ENCODE measurements at regions not wholly inside any gene's neighbourhood (a gene's known extent, or its start where the extent isn't known, plus 50 kb on each side); places are given as distances from the start of the nearest gene placed in this dataset.
"Not testable (repeated sequence)": the region's sequence is repeated elsewhere in the genome, so short reads cannot be mapped to it uniquely, and the experiment has no call there.

DNA sequence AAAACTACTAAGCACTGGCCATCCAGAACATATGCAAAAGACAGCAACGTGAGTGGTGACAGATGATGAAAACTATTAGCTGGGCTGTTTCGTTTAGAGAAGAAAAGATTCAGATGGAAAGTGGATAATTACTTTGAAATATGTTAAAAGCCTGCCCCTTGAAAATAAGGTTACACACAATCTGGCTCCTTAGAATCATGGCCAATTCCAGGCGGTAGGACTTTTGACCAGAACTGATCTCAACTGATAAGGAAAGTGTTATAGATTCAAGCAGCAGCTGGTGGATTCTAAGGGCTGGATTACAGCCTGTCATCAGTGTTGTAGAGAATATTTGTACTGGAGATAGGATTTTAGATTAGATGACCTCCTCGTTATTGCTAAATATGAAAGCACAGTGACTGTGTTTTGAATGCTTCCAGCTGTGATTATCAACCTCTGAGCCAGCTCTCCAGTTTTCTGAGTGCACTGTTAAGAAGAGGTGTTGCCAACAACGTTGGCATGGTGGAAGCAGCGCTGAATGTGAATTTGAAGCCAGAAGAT lies 75.1 kb downstream of the KBTBD2 start:
- not testable (repeated sequence) for DNase-seq

DNA sequence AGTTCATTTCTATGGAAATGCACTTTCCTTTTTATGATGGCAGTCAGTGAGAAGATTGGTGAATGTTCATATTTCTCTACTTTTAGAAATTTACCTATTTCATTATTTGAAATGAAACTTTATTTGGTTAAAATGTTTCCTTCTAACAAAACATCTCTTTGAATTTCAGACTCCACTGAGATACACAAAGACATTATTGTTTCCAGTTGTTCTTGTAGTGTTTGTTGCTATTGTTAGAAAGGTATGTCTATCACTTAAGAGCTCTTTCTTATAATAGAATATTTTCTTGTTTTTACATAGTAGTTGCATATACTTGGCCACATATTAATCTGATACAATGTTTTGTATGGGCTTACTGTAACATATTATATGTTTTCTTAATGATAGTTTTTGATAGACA lies 76.8 kb downstream of the KBTBD2 start:
- DNase-seq = not testable (repeated sequence)

DNA sequence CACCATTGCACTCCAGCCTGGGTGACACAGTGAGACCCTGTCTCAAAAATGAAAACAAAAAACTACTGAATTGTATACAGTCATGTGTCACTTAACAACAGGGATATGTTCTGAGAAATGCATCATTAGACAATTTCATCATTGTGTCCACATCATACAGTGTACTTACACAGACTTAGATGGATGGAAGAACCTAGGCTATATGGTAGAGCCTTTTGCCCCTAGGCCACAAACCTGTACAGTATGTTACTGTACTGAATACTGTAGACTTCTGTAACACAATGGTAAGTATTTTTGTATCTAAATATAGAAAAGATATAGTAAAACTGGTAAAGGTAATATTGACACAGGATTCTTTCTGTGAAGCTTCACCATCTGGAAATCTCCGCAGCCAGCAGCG lies 81.7 kb downstream of the KBTBD2 start:
- no peak for DNase-seq

DNA sequence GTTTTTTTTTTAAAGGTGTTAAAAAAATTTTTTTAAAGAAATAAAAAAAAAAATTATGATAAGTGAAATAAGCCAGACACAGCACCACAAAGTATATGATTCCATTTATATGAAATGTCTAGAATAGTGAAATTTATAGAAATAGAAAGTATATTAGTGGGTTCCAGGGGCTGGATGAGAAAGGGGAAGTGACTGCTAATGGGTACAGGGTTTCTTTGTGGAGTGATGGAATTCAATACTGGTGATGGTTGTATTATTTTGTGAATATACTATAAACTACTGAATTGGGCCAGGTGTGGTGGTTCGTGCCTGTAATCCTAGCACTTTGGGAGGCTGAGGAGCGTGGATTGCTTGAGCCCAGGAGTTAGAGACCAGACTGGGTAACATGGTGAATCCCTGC lies 82.2 kb downstream of the KBTBD2 start:
- no peak for DNase-seq

DNA sequence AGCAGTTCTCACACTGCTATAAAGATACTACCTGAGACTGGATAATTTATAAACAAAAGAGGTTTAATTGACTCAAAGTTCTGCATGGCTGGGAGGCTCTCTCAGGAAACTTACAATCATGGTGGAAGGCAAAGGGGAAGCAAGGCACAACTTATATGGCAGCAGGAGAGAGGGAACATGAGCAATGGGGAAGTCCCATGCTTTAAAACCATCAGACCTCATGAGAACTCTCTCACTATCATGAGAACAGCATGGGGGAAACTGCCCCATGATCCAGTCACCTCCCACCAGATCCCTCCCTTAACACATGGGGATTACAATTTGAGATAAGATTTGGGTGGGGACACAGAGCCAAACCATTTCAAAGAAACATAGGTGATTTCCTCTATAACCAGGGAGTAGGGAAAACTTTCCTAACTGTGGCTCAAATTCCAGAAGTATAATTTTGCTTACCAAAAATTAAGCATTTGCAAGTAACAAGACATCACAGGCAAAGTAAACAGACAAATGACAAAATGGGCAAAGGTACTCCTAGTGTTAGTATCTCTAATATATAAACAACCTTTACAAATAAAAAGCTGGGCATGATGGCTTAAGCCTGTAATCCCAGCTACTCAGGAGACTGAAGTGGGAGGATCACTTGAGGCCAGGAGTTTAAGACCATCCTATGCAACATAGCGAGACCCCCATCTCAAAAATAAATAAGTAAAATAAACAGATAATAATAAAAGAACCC lies 88.0 kb downstream of the KBTBD2 start:
- DNase-seq = peak; percentile 22 to 63 (median 46)

DNA sequence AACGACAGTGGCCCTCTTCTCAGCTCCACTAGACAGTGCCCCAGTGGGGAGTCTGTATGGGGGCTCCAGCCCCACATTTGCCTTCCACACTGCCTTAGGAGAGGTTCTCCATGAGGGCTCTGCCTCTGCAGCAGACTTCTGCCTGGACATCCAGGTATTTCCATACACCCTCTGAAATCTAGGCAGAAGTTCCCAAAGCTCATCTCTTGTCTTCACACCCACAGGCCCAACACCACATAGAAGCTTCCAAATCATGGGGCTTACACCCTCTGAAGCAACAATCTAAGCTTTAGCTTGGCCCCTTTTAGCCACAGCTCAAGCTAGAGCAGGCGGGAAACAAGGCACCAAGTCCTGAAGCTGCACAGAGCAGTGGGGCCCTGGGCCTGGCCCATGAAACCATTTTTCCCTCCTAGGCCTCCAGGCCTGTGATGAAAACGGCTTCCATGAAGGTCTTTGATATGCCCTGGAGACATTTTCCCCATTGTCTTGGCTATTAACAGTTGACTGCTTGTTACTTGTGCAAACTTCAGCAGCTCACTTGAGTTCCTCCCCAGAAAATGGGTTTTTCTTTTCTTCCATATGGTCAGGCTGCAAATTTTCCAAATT lies 89.2 kb downstream of the KBTBD2 start:
- DNase-seq = no peak

DNA sequence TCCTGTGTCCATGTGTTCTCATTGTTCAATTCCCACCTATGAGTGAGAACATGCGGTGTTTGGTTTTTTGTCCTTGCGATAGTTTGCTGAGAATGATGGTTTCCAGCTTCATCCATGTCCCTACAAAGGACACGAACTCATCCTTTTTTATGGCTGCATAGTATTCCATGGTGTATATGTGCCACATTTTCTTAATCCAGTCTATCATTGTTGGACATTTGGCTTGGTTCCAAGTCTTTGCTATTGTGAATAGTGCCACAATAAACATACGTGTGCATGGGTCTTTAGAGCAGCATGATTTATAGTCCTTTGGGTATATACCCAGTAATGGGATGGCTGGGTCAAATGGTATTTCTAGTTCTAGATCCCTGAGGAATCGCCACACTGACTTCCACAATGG lies 98.5 kb downstream of the KBTBD2 start:
- not testable (repeated sequence) for DNase-seq

DNA sequence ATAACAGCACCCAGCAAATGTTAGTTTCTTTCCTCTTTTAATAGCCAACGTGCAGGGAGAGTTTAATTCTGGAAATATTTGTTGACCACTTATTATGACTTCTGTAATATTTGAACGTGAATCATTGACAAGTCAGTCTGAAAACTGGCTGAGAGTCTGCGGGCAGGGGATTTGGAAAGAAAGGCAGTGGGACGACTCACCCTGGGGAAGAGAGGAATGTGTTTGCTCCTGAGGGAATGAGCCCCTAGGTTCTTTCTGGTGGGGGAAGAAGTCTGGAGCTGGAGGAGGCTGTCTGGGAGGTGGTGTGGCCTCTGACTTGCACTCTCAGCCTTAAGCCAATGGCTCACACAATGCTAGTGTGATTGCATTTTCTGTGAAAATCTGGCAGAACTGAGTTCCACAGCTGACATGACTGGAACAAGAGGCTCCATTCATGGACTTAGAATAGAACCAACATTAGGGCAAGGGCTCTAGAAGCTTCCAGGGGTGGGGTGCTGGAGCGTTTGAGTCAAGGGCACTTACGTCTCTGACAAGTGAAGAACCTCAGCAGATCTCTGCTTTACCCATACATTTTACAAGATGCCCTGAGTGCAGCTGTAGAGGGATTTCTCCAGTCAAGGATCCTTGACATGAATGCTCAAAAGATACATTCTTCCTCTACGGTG lies 100.7 kb downstream of the KBTBD2 start:
- DNase-seq = not testable (repeated sequence)

DNA sequence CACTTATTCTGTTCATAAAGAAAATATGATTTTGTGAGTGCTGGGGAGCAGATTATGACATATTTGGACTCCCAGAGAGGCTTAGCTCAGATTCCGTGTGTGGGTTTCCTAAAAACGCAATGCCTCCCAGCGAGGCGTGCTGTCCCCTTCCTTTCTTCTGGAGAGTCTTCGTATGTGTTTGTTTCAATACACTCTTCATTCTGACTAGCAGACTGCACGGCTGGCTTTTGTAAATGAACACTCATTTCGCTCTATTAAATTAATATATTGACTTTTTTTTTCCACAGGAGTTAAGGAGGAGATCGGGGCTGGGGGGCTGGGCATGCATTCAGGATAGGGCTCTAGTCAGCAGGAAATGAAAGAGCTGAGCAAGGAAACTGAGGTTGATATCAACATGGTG lies 102.3 kb downstream of the KBTBD2 start:
- DNase-seq = not testable (repeated sequence)

DNA sequence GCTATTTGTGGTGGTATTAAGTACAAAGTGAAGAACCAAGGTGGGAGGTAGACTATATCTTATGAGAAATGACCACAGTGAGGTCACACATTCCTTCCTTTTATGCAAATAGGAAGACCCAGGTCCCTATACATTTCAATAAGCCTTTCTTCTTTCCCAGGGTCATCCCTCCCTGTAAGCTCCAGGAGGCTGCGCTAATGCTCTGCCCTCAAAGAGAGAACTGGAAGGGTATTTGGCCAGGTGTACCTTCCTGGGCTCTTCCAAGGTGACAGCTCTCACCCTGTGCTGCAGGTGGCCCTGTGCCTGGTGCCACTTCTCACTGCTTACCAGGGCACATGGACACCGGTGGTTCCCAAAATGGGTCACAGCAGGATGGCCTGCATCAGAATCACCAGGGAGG lies 103.4 kb downstream of the KBTBD2 start:
- not testable (repeated sequence) for DNase-seq

DNA sequence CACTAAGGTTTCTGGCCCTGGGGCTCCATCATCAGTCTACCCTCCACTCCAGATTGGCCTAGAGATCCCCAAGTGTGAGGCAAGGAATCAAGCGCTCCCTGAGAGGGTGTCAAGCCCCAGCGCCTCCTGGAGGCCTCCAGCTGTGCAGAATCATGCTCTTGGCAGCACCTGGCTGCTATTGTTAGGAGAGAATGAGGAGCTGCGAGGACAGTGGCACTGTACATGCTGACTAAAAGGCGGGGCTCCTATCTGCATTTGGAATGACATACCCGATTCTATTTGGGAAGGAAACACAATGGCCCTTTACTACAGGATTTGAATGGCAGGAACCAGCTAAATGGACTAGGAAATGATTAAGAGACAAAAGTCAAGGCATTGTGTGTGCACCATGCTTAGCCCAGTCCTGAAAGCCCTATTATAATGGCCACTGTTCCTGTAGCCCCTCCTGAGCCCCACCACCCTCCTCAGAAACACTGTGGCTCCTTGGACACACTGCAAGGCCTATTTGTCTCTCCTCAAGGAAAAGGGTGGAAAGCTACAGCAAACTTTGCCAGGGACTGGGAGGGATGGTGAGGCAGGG lies 106.1 kb downstream of the KBTBD2 start:
- not testable (repeated sequence) for DNase-seq

DNA sequence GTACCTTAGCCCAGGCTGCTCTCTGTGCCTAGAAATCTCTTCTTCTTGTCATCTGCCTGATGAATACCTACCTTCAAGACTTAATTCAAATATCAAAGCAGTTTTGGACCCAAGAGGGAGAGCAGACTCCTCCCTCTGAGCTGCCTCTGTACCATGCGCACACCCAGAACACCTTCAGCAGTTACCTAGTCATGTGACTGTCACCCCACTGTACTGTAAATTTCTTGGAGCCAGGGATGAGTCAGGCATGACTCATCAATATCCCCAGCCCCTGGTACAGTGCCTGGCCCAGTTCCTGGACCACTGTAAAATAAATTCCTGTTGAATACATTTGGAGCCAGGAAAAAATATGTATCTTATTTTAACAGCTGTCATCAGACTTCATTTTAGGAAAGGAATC lies 111.7 kb downstream of the KBTBD2 start:
- not testable (repeated sequence) for DNase-seq

DNA sequence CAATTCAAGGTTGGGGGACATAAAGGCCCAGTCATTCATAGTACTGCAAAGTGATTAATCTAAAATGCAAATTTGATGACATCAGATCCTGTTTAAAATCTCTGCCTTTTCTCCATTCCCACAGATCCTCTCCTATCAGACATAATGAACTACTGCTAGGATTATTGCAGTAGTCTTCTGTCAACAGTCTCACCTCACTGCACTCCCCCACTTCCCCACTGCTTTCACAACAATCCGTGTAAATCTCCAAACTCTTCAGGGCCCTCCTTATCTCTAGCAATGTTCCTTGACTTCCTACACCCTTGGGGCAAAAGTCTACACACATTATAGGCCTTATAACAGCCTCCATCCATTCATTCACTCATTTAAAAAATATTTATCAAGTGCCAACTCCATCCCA lies 112.4 kb downstream of the KBTBD2 start:
- no peak for DNase-seq

DNA sequence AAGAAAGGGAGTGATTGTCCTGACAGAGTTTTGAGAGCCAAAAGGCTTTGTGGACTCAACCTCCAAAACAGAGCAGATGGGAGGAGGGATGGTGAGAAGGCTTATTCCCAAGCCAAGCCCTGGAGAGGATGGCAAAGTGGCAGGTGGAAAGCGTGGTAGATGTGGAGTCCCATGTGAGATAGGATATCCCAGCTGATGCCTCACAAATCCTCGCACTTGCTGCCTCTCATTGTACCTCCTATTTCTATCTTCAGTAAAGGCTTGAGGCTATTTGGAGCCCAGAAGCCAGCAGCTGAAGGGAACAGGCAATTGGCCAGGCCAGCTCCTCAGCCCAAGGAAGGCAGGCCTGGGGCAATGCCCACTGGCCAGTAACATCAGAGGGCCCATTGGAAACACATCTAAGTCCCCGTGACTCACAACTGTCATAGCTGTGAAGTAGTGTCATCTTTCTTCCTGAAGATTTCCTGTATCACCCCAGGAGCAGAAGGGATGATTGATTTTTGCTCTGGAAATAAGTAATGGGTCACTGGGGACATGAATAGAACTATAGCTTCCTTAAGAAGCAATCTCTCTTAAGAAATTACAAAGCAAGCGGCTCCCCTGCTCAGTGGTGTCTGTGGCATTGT lies 114.4 kb downstream of the KBTBD2 start:
- DNase-seq = not testable (repeated sequence)

DNA sequence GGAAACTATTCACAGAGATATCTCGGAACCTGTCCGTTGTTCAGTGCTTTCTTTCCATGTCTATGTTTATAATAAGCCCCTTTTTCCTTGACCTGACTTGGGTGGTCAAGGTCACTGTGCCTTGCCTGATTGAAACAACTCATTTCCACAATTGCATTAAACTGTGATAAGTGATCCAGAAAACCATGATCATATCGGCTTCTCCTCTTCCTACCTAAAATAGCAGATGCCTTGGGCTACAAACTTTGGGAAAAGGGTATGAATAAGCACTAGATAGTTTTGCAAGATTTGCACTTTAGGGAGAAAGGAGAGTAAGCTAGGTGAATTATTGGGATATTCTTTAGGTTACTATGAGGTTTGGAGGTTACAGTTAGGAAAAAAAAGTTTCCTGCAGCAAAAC lies 115.2 kb downstream of the KBTBD2 start:
- not testable (repeated sequence) for DNase-seq

DNA sequence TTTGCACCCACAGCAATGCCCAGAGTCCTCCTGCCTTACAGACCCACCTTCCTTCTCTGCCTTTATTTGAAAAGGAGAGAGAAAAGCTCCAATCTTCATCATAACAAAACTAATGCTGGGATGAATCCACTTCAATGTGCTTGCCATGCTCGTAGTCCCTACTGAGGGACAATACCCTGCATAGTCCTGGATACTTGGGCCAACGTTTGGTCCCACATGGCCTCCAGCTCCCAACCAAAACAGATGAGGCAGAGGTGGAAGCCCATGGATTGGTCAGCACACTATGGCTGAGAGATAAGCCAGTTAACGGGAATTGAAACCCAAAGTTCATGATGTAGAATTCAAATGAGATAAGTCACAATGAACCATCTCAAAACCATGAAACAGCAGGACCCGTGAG lies 115.8 kb downstream of the KBTBD2 start:
- not testable (repeated sequence) for DNase-seq

DNA sequence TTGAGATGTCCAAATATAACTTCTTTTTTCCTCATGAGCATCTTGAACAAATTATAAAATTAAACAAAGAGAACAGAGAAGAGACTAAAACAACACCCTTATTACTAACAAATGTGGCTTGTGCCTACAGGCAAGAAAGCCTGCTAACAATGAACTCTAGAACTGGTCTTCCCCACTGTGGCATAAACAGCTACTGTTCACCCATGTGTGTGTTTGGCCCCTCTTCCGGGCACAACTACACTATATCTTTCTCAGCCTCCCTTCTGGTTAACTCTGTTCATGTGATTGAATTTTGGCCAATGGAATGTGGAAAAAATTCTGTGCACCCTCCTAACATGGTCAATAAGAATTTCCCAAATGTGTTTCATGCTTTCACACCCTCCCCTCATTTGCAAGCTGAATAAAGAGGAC lies 117.0 kb downstream of the KBTBD2 start:
- no peak for DNase-seq

DNA sequence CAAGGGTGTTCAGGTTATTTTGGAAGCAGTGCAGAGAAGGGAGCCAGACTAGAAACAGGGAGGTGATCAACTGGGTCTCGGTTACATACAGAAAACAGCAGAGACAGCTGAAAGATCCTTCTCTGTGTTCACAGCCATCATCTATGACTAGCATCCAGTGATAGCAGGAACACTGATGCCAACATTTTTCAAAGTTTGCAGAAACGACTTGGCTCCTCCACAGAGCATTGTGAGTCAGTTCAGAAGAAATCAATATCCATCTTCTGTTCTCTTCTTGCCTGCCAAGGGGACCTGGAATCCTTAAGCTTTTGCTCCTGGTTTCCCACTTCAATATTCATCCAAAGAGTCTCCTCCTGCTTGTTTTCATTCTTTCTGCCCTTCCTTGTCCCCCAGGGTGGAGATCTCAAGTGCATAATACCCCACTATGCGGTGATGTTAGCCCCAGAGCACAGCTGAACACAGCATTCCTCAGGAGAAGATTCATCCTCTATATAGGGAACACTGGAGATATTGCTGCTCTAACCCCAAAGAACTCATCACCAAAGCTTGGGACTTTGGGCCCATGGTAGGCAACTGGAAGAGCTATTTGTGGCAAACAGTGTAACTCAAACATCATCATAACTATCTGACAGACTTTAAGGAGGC lies 122.6 kb downstream of the KBTBD2 start:
- DNase-seq = not testable (repeated sequence)

DNA sequence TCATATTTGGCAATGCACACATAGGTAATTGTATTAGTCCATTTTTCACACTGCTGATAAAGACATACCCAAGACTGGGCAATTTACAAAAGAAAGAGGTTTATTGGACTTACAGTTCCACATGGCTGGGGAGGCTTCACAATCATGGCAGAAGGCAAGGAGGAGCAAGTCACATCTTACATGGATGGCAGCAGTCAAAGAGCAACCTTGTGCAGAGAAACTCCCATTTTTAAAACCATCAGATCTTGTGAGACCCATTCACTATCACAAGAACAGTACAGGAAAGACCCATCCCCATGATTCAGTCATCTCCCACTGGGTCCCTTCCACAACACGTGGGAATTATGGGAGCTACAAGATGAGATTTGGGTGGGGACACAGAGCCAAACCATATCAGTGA lies 123.2 kb downstream of the KBTBD2 start:
- DNase-seq = not testable (repeated sequence)

DNA sequence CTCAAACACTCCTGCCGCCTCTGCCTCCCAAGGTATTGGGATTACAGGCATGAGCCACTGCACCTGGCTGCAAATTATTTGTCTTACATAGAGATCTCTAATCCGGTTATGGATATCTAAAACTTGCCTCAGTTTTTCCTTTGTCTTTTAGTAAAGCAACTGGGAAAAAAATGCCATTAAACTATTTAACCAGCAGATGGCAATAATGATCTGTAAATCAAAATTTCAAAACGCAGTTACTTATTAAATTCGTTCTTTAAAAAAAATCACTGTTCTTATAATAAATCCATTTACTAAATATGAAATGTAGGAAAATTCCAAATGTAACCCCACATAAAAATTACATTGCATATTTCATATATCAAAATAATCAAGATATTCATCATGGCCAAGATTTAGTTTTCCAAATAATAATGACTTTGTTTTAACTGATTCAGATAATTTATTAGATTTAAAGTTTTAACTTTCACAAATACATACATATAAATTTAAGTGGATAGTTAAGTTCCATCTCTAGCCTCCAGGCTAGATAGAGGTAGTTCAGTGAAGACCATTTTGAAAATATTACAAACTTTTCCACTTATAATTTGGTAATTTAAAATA lies 125.8 kb downstream of the KBTBD2 start:
- peak in 2 of 4 experiments; percentile 34 to 47 for DNase-seq

DNA sequence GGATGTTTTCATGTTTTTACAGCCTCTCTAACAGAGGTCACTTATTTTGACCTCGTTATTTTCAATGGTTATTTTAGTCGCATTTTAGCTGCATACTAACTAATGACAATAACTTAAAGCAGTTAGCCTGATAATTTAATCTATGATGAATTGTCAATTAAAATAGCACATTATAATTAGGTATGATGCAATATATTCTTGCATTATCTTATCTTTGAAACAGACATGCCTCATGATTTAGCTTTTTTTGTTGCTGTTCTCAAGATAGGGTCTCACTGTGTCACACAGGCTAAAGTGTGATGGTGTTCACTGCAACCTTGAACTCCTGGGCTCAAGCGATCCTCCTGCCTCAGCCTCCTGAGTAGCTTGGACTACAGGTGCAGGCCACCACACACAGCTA lies 126.4 kb downstream of the KBTBD2 start:
- DNase-seq = no peak

DNA sequence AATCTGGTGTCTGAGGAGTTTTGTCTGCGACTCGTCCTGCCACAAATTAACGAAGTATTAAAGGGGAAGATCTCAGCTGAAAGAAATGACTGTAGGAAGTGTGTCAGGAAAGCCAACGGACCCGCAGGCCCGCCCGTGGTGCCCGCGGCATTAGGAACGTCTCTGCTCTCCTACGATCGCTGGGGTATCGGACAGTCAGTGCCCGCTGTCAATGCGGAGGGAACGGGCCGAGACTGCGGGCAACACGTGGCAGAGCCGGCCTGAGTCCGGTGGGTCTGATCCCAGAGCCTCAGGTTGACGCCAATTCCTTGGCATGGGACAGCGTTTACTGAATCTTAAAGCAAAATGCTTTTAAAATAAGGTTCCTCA lies 128.7 kb downstream of the KBTBD2 start:
- peak; percentile 26 to 42 (median 40) for DNase-seq

Data from suppressor macrophage (primary cell).